Suprapubic skin (tissue), 3 donors: ENCODE measurements at regions not wholly inside any gene's neighbourhood (a gene's known extent, or its start where the extent isn't known, plus 50 kb on each side); places are given as distances from the start of the nearest gene placed in this dataset.
"Not testable (repeated sequence)": the region's sequence is repeated elsewhere in the genome, so short reads cannot be mapped to it uniquely, and the experiment has no call there.

Source experiments
- EP300 ChIP-seq: sonication (generic); formaldehyde crosslinking; IDR thresholded peaks from one replicate; pipeline ENCODE4 v1.6.1; 2017; ENCODE audit warnings: antibody characterized with exemption
- POLR2A ChIP-seq, 2 donors: fragments of 450-650 bp; IDR thresholded peaks; one replicate each; pipeline ENCODE4 v1.6.1; 2017; ENCODE audit warnings: antibody characterized with exemption in 2 of 2, mild to moderate bottlenecking in 2 of 2, moderate library complexity in 2 of 2
- TF ChIP-seq, protein P1 (sequence below), 2 donors: fragments of 200-600 bp in 1 of 2; fragments of 450-650 bp in 1 of 2; sonication (generic) in 1 of 2; IDR thresholded peaks; one replicate each; pipeline ENCODE4 v1.5.1; 2016 to 2019; ENCODE audit warnings: antibody characterized with exemption in 2 of 2, mild to moderate bottlenecking in 1 of 2, moderate library complexity in 1 of 2

DNA sequence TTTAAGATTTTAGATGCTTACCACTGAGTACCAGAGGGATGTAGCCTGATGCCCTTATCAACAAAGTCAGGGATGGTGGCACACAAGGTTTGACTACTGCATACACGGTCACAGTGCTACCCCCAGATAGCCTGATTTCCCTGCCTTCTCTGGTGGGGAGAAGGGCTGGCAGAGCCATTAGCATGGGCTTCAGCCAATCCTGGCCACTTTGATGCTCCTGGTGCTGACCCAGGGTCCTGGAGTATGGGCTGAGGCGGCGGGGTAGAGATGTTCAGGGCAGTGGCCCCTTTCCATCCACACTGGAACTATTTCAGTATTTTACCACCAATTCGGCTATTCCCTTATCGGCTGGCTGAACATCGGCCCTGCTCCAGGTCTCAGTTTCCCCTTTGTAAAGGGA lies 83.2 kb downstream of the POTEB3 start:
- TF ChIP-seq, protein P1, sequence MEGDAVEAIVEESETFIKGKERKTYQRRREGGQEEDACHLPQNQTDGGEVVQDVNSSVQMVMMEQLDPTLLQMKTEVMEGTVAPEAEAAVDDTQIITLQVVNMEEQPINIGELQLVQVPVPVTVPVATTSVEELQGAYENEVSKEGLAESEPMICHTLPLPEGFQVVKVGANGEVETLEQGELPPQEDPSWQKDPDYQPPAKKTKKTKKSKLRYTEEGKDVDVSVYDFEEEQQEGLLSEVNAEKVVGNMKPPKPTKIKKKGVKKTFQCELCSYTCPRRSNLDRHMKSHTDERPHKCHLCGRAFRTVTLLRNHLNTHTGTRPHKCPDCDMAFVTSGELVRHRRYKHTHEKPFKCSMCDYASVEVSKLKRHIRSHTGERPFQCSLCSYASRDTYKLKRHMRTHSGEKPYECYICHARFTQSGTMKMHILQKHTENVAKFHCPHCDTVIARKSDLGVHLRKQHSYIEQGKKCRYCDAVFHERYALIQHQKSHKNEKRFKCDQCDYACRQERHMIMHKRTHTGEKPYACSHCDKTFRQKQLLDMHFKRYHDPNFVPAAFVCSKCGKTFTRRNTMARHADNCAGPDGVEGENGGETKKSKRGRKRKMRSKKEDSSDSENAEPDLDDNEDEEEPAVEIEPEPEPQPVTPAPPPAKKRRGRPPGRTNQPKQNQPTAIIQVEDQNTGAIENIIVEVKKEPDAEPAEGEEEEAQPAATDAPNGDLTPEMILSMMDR (IDR thresholded peaks at IDR 0.05) = not testable (repeated sequence)
- not testable (repeated sequence) for TF ChIP-seq POLR2A (IDR thresholded peaks at IDR 0.05); EP300
